ENCODE measurements at regions not wholly inside any gene's neighbourhood (a gene's known extent, or its start where the extent isn't known, plus 50 kb on each side); places are given as distances from the start of the nearest gene placed in this dataset.

DNA sequence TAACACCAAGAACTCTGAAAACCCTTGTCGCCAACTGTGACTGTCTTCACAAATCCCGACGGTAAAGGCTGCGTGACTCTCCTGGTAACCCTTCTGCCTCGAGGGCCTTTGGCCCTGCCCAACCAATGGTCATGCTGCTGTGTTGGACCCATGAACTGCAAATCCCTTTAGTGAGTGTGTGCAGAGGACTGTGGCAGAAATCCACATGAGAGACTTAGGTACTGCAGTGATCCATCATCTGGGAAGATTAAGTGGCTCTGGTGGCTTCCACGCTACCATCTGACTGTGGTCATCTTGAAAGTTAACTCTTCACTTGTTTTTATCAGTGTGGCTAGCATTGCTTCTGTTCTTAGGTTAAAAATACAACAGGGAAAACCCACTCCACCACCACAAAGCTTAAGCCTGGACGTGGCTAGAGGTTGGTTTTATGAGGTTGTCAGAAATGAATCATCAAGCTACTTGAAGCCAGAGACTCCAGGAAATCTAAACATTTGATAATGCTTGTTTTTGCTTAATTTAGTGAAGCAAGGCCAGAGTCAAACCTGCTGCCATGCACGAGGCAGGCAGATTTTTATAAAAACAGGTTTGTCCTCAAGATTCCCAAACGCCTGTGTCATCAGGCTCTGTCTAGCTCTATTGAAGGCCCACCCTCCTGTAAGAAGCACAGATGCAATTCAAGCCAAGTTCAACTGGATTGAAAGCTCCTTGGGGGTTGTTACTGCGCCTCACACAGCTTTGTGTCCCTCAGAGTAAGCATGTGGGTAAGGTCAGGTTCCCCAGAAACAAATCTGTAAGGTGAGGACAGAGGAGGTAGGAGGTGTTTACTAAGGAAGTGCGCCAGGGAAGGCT is 52.7 kb upstream of the ERCC6L2 start:
- Histone ChIP-seq H3K4me1 (ENCODE audit: control insufficient read depth in 3 of 3, insufficient read depth in 2 of 3, low read depth in 1 of 3, low read length in 2 of 3) (no peaks in the 10 kb centered on the region), H3K9me3 (ENCODE audit: control insufficient read depth in 2 of 2, insufficient read depth in 1 of 2, low read depth in 1 of 2, low read length in 1 of 2) (no peaks in the 10 kb centered on the region), H3K36me3 (ENCODE audit: control insufficient read depth in 3 of 3, insufficient read depth in 2 of 3, low read depth in 1 of 3, low read length in 3 of 3) (peaks cover 0 to 6% (median 0%) of the 10 kb centered on the region in 3 donors), H3K27me3 (ENCODE audit: control insufficient read depth in 3 of 3, insufficient read depth in 3 of 3, low read length in 3 of 3) (no peaks in the 10 kb centered on the region), H3K4me3 (ENCODE audit: low read depth in 1 of 3, low read length in 3 of 3) (no peak overlapping the region), H3K27ac (ENCODE audit: low read depth in 1 of 3, low read length in 2 of 3) (peak overlapping the region in 1 of 3 donors; percentile 1)
- no peak for FAIRE-seq
- no peak for DNase-seq
- WGBS, 3 donors, result 61 to 78% (median 70%) methylated on average over 11 of the region's 11 CpGs

DNA sequence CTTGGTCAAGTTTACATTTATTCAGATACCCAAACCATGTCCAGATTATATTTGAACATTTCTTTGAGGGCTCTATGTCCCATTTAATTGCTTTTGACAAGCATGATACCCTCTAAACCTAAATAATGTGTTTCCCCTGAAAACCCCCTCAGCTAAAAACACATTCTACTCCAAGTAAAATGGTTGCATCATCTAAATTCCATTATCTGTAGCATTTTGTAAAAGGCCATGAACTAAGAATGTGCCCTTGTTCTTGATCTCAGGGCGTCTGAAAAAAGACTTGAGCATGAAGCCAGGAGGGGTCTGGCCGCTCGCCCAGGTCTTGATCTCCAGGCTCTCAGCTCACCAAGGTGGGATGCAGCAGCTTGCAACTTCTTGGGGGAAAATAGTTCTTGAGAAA is 53.5 kb upstream of the ERCC6L2 start:
- Histone ChIP-seq H3K36me3 (ENCODE audit: control insufficient read depth in 3 of 3, insufficient read depth in 2 of 3, low read depth in 1 of 3, low read length in 3 of 3) (peaks cover 0 to 6% (median 0%) of the 10 kb centered on the region in 3 donors), H3K27me3 (ENCODE audit: control insufficient read depth in 3 of 3, insufficient read depth in 3 of 3, low read length in 3 of 3) (no peaks in the 10 kb centered on the region)
- 92 to 96% (median 94%) methylated on average over 3 of the region's 3 CpGs for WGBS, 3 donors

DNA sequence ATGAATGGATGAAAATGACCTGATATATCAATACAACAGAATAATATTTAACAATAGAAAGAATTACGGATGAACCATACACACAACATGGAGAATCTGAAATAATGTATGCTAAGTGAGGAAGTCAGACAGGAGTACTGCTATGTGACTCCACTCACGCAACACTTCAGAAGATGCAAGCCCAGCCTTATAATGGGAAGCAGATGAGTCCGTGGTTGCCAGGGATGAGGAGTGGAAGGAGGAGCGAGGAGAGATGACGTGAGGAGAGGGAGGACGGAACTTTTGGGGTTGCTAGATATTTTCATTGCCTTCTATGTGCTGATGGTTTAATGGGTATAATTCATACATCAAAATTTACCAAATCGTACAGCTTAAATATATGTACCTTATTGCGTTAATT is 55.4 kb upstream of the ERCC6L2 start:
- H3K4me3 ChIP-seq (ENCODE audit: low read depth in 1 of 3, low read length in 3 of 3), result no peak overlapping the region
- H3K27me3 ChIP-seq (ENCODE audit: control insufficient read depth in 3 of 3, insufficient read depth in 3 of 3, low read length in 3 of 3), result no peaks in the 10 kb centered on the region
- H3K36me3 ChIP-seq (ENCODE audit: control insufficient read depth in 3 of 3, insufficient read depth in 2 of 3, low read depth in 1 of 3, low read length in 3 of 3), result peaks cover 0 to 6% (median 0%) of the 10 kb centered on the region in 3 donors
- no peak overlapping the region for H3K27ac ChIP-seq (ENCODE audit: low read depth in 1 of 3, low read length in 2 of 3)
- no peaks in the 10 kb centered on the region for H3K9me3 ChIP-seq (ENCODE audit: control insufficient read depth in 2 of 2, insufficient read depth in 1 of 2, low read depth in 1 of 2, low read length in 1 of 2)
- H3K4me1 ChIP-seq (ENCODE audit: control insufficient read depth in 3 of 3, insufficient read depth in 2 of 3, low read depth in 1 of 3, low read length in 2 of 3), result no peaks in the 10 kb centered on the region
- 97 to 99% (median 98%) methylated on average over 8 of the region's 8 CpGs for WGBS, 3 donors
- FAIRE-seq, result no peak
- DNase-seq, result no peak

More for the DNA sequence above, 53.5 kb upstream of the ERCC6L2 start:
- FAIRE-seq (no peak), DNase-seq (no peak)
- no peak overlapping the region for H3K4me3 ChIP-seq (ENCODE audit: low read depth in 1 of 3, low read length in 3 of 3)
- no peaks in the 10 kb centered on the region for H3K9me3 ChIP-seq (ENCODE audit: control insufficient read depth in 2 of 2, insufficient read depth in 1 of 2, low read depth in 1 of 2, low read length in 1 of 2)
- no peak overlapping the region for H3K27ac ChIP-seq (ENCODE audit: low read depth in 1 of 3, low read length in 2 of 3)
- H3K4me1 ChIP-seq (ENCODE audit: control insufficient read depth in 3 of 3, insufficient read depth in 2 of 3, low read depth in 1 of 3, low read length in 2 of 3), result no peaks in the 10 kb centered on the region

DNA sequence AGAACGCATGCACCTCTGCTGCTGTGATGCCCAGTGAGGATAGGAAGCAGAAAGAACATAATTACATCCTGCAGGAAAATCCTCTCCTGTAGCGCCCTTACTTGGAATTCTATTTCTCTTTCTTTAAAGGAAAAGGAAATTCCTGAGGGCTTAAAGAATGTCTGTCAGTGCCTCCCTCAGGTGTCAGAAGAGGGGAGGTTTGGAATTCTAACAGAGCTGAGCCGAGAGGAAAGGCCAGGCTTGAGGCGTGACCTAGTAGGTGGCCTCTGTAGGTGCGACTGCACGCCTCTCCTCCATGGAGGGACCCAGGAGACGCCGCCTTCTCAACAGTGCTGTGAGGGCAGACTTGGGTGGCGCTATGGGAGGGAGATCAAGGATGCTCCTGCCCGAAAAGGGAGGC is 55.9 kb upstream of the ERCC6L2 start:
- DNase-seq (no peak), FAIRE-seq (no peak)
- Histone ChIP-seq H3K36me3 (ENCODE audit: control insufficient read depth in 3 of 3, insufficient read depth in 2 of 3, low read depth in 1 of 3, low read length in 3 of 3) (peaks cover 0 to 6% (median 0%) of the 10 kb centered on the region in 3 donors), H3K4me1 (ENCODE audit: control insufficient read depth in 3 of 3, insufficient read depth in 2 of 3, low read depth in 1 of 3, low read length in 2 of 3) (no peaks in the 10 kb centered on the region), H3K9me3 (ENCODE audit: control insufficient read depth in 2 of 2, insufficient read depth in 1 of 2, low read depth in 1 of 2, low read length in 1 of 2) (no peaks in the 10 kb centered on the region), H3K27me3 (ENCODE audit: control insufficient read depth in 3 of 3, insufficient read depth in 3 of 3, low read length in 3 of 3) (no peaks in the 10 kb centered on the region), H3K4me3 (ENCODE audit: low read depth in 1 of 3, low read length in 3 of 3) (no peak overlapping the region), H3K27ac (ENCODE audit: low read depth in 1 of 3, low read length in 2 of 3) (no peak overlapping the region)
- WGBS, 3 donors, result 90 to 96% (median 93%) methylated on average over 10 of the region's 10 CpGs

DNA sequence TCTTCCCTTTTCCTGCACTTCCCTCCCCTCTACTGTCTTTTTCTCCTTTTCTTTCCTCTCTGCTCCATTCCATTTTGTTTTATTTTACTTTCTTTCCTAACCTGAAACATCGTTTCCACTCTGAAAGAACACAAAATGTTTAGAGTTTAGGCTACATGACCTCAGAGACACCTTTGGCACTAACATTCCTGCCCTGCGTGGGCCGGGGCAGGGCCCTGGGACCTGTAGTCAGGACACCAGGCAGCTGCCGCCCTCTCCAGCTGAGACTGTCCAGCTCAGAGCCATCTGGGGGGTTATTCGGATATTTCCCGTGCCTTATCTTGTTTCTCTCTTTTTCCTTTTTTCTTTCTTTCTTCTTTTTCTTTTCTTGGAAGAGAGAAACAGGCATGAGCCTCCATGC is 58.3 kb upstream of the ERCC6L2 start:
- H3K36me3 ChIP-seq (ENCODE audit: control insufficient read depth in 3 of 3, insufficient read depth in 2 of 3, low read depth in 1 of 3, low read length in 3 of 3), result peaks cover 0 to 6% (median 0%) of the 10 kb centered on the region in 3 donors
- WGBS, 3 donors, result 90 to 93% (median 91%) methylated on average over 6 of the region's 6 CpGs
- H3K27me3 ChIP-seq (ENCODE audit: control insufficient read depth in 3 of 3, insufficient read depth in 3 of 3, low read length in 3 of 3), result no peaks in the 10 kb centered on the region
- no peaks in the 10 kb centered on the region for H3K4me1 ChIP-seq (ENCODE audit: control insufficient read depth in 3 of 3, insufficient read depth in 2 of 3, low read depth in 1 of 3, low read length in 2 of 3)
- FAIRE-seq (no peak), DNase-seq (no peak)
- no peaks in the 10 kb centered on the region for H3K9me3 ChIP-seq (ENCODE audit: control insufficient read depth in 2 of 2, insufficient read depth in 1 of 2, low read depth in 1 of 2, low read length in 1 of 2)
- H3K27ac ChIP-seq (ENCODE audit: low read depth in 1 of 3, low read length in 2 of 3), result no peak overlapping the region
- H3K4me3 ChIP-seq (ENCODE audit: low read depth in 1 of 3, low read length in 3 of 3), result no peak overlapping the region

DNA sequence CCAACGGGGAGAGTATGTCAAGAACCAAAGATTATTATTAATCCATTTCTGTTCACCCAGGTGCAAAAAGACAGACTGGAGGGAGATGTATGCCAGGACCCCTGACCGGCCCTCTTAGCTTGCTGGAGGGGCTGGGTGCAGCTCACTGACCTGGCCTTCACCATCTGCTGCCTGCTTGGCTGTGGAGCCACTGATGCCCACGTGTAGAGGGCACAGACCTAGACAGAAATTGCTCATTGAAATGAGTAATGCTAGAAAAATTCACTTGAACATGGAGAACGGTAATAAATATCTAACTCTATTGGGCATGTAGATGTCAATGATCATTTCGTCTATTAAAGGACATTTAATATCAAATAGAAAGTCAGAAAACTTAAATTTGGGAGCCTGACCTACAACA is 58.8 kb upstream of the ERCC6L2 start:
- no peak overlapping the region for H3K27ac ChIP-seq (ENCODE audit: low read depth in 1 of 3, low read length in 2 of 3)
- FAIRE-seq (no peak), DNase-seq (no peak)
- no peaks in the 10 kb centered on the region for H3K4me1 ChIP-seq (ENCODE audit: control insufficient read depth in 3 of 3, insufficient read depth in 2 of 3, low read depth in 1 of 3, low read length in 2 of 3)
- H3K27me3 ChIP-seq (ENCODE audit: control insufficient read depth in 3 of 3, insufficient read depth in 3 of 3, low read length in 3 of 3), result no peaks in the 10 kb centered on the region
- no peak overlapping the region for H3K4me3 ChIP-seq (ENCODE audit: low read depth in 1 of 3, low read length in 3 of 3)
- H3K36me3 ChIP-seq (ENCODE audit: control insufficient read depth in 3 of 3, insufficient read depth in 2 of 3, low read depth in 1 of 3, low read length in 3 of 3), result peaks cover 0 to 9% (median 0%) of the 10 kb centered on the region in 3 donors
- H3K9me3 ChIP-seq (ENCODE audit: control insufficient read depth in 2 of 2, insufficient read depth in 1 of 2, low read depth in 1 of 2, low read length in 1 of 2), result no peaks in the 10 kb centered on the region
- WGBS, 3 donors, result 88 to 89% (median 88%) methylated on average over 5 of the region's 5 CpGs

DNA sequence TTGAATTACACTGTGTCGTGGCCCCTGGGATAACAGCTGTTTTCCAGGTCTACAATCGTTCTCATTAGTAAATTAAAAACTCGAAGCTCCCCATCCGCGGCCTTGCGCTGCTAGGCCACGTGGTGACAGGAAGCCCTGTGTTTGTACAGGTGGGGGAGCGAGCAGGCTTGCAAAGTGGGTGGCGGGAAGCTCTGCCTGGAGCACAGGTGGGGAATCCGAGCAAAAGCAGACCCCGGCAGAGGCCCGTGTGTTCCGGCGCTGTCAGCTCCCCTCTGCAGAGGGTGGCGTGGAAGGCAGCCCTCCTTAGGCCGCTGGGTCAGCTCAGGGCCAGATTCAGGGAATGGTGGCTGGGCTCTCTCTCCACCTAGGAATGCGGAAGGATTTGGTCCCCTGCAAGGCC is 59.5 kb upstream of the ERCC6L2 start:
- FAIRE-seq, result no peak
- WGBS, 3 donors, result 89 to 96% (median 95%) methylated on average over 17 of the region's 17 CpGs

DNA sequence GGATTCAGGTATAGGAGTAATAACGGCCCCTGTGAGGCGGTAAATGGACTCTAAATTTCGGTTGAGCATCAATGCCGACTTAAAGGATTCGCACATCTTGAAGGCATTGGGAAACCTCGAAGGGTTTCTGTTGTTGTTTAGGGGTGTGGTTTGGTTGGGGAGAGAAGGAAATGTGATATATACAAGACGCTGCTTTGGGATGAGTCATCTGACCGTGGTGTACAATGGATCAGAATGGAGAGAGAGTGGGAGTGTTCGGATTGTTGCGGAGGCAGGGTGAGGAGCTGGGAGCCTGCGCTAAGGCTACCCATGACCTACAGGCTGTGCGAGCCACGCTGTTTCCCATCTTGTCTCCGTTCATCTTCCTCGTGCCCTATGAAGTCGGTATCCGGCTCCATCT is 60.4 kb upstream of the ERCC6L2 start:
- no peaks in the 10 kb centered on the region for H3K9me3 ChIP-seq (ENCODE audit: control insufficient read depth in 2 of 2, insufficient read depth in 1 of 2, low read depth in 1 of 2, low read length in 1 of 2)
- H3K36me3 ChIP-seq (ENCODE audit: control insufficient read depth in 3 of 3, insufficient read depth in 2 of 3, low read depth in 1 of 3, low read length in 3 of 3), result peaks cover 0 to 9% (median 0%) of the 10 kb centered on the region in 3 donors
- H3K27me3 ChIP-seq (ENCODE audit: control insufficient read depth in 3 of 3, insufficient read depth in 3 of 3, low read length in 3 of 3), result no peaks in the 10 kb centered on the region
- no peak overlapping the region for H3K4me3 ChIP-seq (ENCODE audit: low read depth in 1 of 3, low read length in 3 of 3)
- no peaks in the 10 kb centered on the region for H3K4me1 ChIP-seq (ENCODE audit: control insufficient read depth in 3 of 3, insufficient read depth in 2 of 3, low read depth in 1 of 3, low read length in 2 of 3)
- DNase-seq (no peak), FAIRE-seq (no peak)
- no peak overlapping the region for H3K27ac ChIP-seq (ENCODE audit: low read depth in 1 of 3, low read length in 2 of 3)
- 90 to 94% (median 91%) methylated on average over 17 of the region's 17 CpGs for WGBS, 3 donors

More for the DNA sequence above, 59.5 kb upstream of the ERCC6L2 start:
- DNase-seq, result no peak
- Histone ChIP-seq H3K36me3 (ENCODE audit: control insufficient read depth in 3 of 3, insufficient read depth in 2 of 3, low read depth in 1 of 3, low read length in 3 of 3) (peaks cover 0 to 9% (median 0%) of the 10 kb centered on the region in 3 donors), H3K27me3 (ENCODE audit: control insufficient read depth in 3 of 3, insufficient read depth in 3 of 3, low read length in 3 of 3) (no peaks in the 10 kb centered on the region), H3K9me3 (ENCODE audit: control insufficient read depth in 2 of 2, insufficient read depth in 1 of 2, low read depth in 1 of 2, low read length in 1 of 2) (no peaks in the 10 kb centered on the region), H3K27ac (ENCODE audit: low read depth in 1 of 3, low read length in 2 of 3) (no peak overlapping the region), H3K4me3 (ENCODE audit: low read depth in 1 of 3, low read length in 3 of 3) (no peak overlapping the region), H3K4me1 (ENCODE audit: control insufficient read depth in 3 of 3, insufficient read depth in 2 of 3, low read depth in 1 of 3, low read length in 2 of 3) (no peaks in the 10 kb centered on the region)

DNA sequence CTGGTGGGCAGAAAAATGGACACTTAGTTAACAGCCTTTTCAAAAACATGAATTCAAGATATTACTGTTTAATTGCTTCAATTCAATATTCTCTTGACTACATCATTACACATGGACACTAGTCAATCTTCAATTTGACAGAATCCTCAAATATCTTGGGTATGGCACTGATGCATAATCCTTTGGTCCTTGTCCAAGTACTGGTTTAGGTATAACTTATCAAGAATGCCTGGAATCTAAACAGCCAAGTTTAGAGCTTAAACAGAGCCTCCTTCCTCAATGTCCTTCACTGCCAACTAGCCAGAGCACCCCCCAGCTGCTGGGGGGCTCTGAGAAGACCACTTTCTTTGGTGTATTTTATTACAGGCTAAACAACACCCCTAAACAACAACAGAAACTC is 61.6 kb upstream of the ERCC6L2 start:
- Histone ChIP-seq H3K27me3 (ENCODE audit: control insufficient read depth in 3 of 3, insufficient read depth in 3 of 3, low read length in 3 of 3) (no peaks in the 10 kb centered on the region), H3K9me3 (ENCODE audit: control insufficient read depth in 2 of 2, insufficient read depth in 1 of 2, low read depth in 1 of 2, low read length in 1 of 2) (no peaks in the 10 kb centered on the region), H3K36me3 (ENCODE audit: control insufficient read depth in 3 of 3, insufficient read depth in 2 of 3, low read depth in 1 of 3, low read length in 3 of 3) (peaks cover 0 to 6% (median 0%) of the 10 kb centered on the region in 3 donors), H3K4me1 (ENCODE audit: control insufficient read depth in 3 of 3, insufficient read depth in 2 of 3, low read depth in 1 of 3, low read length in 2 of 3) (no peaks in the 10 kb centered on the region), H3K4me3 (ENCODE audit: low read depth in 1 of 3, low read length in 3 of 3) (no peak overlapping the region), H3K27ac (ENCODE audit: low read depth in 1 of 3, low read length in 2 of 3) (no peak overlapping the region)
- no peak for DNase-seq
- FAIRE-seq, result no peak

Data from small intestine (tissue), 7 donors.